ENCODE measurements at regions not wholly inside any gene's neighbourhood (a gene's known extent, or its start where the extent isn't known, plus 50 kb on each side); places are given as distances from the start of the nearest gene placed in this dataset.
"Not testable (repeated sequence)": the region's sequence is repeated elsewhere in the genome, so short reads cannot be mapped to it uniquely, and the experiment has no call there.

- no peak for DNase-seq (ENCODE audit: low read depth)
Observed at GRCh38 chr10:3571310-3571825, 213.6 kb downstream of the KLF6 start.

DNA sequence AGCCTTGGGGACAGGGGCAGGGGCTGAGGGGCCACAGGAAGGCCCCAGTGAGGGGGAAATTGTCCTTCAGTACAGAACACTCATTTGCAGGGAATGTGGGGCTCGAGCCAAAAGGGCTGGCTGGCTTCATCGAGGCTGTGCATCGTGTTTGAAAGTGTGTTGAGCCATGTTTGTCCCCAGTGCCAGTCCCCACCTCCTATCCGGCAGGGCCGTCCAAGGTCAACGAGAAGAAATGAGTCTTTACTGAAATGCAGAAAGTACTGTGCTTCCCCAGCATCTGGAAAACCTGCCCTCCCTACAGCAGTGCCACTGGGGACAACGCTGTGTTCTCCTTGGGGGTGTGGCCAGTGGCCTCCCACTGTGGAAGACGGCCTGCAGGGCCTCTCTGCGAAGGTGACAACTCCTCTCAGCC lies 214.1 kb downstream of the KLF6 start:
- no peak for DNase-seq (ENCODE audit: low read depth)

DNA sequence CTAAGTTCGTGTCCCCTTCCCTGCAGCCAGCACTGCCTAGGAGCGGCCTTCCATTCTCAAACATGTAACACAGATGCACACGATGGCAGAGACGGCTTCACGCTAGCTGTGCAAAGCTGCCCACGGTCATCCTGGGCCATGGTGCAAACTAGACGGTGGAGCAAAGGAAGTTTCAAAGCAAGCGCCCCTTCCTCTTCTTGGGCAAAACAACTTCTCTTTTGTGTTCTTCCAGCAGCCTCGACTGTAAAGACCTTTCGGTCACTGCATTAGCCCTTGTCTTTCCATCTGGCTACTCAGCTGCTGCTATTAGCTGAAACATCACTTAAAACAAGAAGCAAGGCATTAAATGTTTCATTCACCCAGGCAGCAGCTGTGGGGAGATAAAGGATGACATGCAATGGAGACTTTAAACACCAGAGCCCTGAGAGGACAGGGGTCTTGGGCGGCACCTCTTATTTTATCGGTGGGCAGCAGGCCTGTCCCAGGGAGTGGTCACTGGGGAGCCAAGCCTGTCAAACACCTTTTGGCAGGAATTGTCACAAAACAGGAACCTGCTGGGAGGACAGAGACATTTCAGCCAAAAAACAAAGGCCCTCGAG lies 214.8 kb downstream of the KLF6 start:
- no peak for DNase-seq (ENCODE audit: low read depth)

DNA sequence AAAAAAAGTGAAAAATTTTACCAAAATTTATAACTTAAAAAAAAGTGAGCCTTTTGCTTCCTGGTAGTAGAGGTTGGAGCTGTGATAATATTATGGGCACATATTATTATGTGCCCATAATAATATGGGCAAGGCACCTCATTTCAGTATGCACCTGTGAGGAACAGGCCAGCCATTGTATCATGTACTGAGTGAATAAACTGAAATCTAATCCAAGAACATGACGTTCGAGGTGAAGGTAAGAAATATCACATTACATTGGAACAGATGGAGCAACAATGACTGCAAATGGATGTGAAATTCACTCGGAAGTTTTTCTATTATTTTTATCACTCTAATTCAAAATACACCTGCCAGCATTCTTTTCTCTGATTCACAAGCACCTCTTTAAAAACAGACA lies 216.0 kb downstream of the KLF6 start:
- DNase-seq (ENCODE audit: low read depth): no peak

- DNase-seq (ENCODE audit: low read depth): no peak
Observed at GRCh38 chr10:3568392-3568791, 216.6 kb downstream of the KLF6 start.

- DNase-seq (ENCODE audit: low read depth): no peak
Observed at GRCh38 chr10:3567291-3567963, 217.6 kb downstream of the KLF6 start.

- no peak for DNase-seq (ENCODE audit: low read depth)
Observed at GRCh38 chr10:3566627-3567026, 218.4 kb downstream of the KLF6 start.

DNA sequence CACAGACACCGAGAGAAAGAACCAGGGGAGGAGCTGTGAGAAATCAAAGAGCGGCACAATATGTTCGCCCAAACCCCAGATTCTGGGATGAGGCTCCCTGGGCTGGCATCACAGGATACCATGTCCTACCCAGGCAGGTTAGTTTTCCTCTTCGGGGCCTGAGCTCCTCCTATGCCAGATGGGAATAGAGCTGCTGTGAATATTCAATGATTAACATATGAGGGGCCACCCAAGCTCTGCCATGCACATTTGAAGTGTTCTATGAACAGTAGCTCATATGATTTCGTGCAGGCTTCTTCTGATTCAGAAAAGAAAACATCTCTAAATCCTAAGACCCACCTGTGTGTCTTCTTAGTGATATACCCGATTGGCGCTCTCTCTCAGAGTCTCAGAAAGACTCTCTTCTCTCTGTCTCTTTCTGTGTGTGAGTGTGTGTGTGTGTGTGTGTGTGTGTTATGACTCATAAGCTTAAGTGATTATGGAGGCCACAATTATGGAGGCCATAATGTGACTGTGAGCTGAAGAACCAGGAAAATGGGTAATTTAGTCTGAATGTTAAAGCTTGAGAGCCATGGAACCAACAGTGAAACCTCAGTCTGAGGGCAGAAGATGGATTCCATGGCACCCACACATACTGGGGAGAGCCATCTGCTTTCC lies 220.5 kb downstream of the KLF6 start:
- no peak for DNase-seq (ENCODE audit: low read depth)

- DNase-seq (ENCODE audit: low read depth): no peak
Observed at GRCh38 chr10:3563298-3563697, 221.7 kb downstream of the KLF6 start.

GRCh38 chr10:3560628-3561027 lies 224.4 kb downstream of the KLF6 start:
- DNase-seq (ENCODE audit: low read depth): not testable (repeated sequence)

- DNase-seq (ENCODE audit: low read depth): no peak
Observed at GRCh38 chr10:3559527-3559926, 225.5 kb downstream of the KLF6 start.

GRCh38 chr10:3559011-3559410 lies 226.0 kb downstream of the KLF6 start:
- no peak for DNase-seq (ENCODE audit: low read depth)

DNA sequence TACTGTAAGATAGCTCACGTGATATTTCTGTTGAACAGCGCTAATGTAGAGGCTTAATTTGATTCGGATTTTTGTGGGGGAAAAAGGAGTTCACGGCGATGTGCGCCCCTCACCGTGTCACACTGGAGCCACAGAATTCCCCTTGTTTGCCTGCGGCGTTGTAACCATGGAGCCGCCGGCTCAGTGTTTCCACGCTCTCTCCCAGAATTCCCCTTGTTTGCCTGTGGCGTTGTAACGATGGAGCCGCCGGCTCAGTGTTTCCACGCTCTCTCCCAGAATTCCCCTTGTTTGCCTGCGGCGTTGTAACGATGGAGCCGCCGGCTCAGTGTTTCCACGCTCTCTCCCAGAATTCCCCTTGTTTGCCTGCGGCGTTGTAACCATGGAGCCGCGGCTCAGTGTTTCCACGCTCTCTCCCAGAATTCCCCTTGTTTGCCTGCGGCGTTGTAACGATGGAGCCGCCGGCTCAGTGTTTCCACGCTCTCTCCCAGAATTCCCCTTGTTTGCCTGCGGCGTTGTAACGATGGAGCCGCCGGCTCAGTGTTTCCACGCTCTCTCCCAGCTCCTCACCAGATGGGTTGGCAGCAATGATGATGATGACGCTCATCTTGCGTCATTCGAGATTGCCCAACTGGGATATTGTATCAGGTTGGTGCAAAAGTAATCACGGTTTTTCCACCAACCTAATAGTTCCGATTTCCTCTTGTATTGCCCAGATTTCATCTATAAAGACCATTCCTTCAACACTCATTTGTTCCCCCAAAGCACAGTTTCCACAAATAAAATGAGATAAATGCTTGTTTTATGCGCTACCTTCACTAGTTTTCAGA lies 228.6 kb downstream of the KLF6 start:
- not testable (repeated sequence) for DNase-seq (ENCODE audit: low read depth)

DNA sequence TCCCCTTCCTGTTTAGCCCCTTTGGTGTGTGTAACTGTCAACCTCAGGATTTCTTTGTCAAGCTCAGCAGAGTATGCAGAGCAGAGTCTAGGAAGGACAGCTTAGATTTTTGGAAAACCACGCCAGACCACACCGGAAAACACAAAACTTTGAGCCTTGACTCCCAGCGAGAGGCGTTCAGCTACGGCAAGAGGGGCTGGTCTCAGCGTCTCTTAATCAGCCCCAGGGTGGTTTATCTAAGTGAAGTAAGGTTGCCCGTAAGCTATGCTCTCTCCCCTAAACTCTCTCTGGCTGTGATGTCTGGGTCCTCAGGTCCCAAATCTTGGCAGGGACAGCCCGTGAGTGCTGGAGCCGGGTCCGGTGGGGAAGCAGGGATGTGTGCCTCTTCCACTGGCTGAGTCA lies 230.9 kb downstream of the KLF6 start:
- no peak for DNase-seq (ENCODE audit: low read depth)

GRCh38 chr10:3552281-3552680 lies 232.7 kb downstream of the KLF6 start:
- no peak for DNase-seq (ENCODE audit: low read depth)

- no peak for DNase-seq (ENCODE audit: low read depth)
Observed at GRCh38 chr10:3551761-3552160, 233.2 kb downstream of the KLF6 start.

DNA sequence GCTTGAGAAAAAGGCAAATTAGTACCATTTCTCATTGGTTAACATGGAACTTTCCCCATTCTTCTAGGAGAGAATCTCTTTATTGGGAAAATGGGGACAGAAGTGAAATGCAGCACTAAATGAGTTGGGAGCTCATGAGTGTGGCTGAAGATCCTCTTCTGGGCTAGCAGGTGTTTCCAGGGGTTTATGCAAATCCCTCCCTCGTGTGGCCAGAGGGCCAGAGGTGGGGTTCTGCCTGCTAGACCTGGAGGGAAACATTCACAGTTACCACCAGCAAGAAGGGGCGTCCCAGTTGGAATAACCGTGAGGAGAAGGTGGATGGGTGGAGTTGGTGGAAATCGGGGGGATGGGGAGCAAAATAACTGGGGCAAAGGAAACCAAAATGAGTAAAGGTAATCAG lies 235.9 kb downstream of the KLF6 start:
- no peak for DNase-seq (ENCODE audit: low read depth)

DNA sequence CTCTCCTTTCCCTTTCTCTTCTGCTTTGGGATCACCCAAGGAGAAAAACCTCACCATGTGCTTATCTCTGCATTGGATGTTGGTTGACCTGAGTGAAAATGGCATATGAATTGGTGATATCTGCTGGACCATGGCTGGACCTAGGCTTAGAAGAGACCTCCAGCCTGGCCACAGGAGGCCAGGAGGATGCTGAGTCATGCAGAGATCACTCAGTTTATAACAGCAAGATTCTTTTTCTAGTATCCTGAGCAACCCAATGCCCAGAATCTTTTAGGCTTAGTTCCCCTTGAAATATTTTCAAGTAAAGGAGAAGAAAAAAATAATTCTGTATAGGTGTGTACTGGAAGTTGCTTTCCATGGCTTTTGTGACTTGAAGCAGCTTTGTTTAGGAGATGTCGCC lies 236.3 kb downstream of the KLF6 start:
- no peak for DNase-seq (ENCODE audit: low read depth)

GRCh38 chr10:3548076-3548475 lies 236.9 kb downstream of the KLF6 start:
- no peak for DNase-seq (ENCODE audit: low read depth)

- no peak for DNase-seq (ENCODE audit: low read depth)
Observed at GRCh38 chr10:3544561-3544960, 240.4 kb downstream of the KLF6 start.

GRCh38 chr10:3542185-3542611 lies 242.8 kb downstream of the KLF6 start:
- no peak for DNase-seq (ENCODE audit: low read depth)

- no peak for DNase-seq (ENCODE audit: low read depth)
Observed at GRCh38 chr10:3539696-3540383, 245.2 kb downstream of the KLF6 start.
